GM12878 (cell line): ENCODE measurements at regions not wholly inside any gene's neighbourhood (a gene's known extent, or its start where the extent isn't known, plus 50 kb on each side); places are given as distances from the start of the nearest gene placed in this dataset.

ENCODE experiments used
- ATAC-seq: fragments of 200-7000 bp; cut with Tn5 transposase; 3 replicates; pipeline ENCODE4 v1.9.1; 2020; ENCODE audit warnings: mild to moderate bottlenecking, moderate library complexity
- BruUV-seq: library from RNA; stranded (reverse); fragments of 400-500 nt; replicated peaks from 2 replicates; lab custom pipeline; 2021; lab: Mats Ljungman, UMichigan
- CTCF ChIA-PET: fragments of 300-600 bp; sonication (Branson Sonifier 250); formaldehyde crosslinking; extraction: SDS; loops from one replicate; lab custom pipeline; 2021; ENCODE audit warnings: inconsistent platforms; lab: Yijun Ruan, JAX
- POLR2A ChIA-PET: fragments of 350-600 bp; formaldehyde crosslinking; extraction: SDS; loops from one replicate; lab custom pipeline; 2021; ENCODE audit warnings: inconsistent platforms; lab: Charles Lee
- RAD21 ChIA-PET: fragments of 300-600 bp; sonication (Branson Sonifier 250); formaldehyde crosslinking; loops from one replicate; lab custom pipeline; 2023; ENCODE audit warnings: antibody characterized with exemption; ENCODE audit not compliant: unreplicated experiment; lab: Charles Lee
- SMC1A ChIA-PET: fragments of 300-600 bp; sonication (Branson Sonifier 250); formaldehyde crosslinking; loops from one replicate; lab custom pipeline; 2023; ENCODE audit not compliant: unreplicated experiment, uncharacterized antibody; lab: Charles Lee
- DNase-seq: peaks from one replicate; pipeline ENCODE4 v3.0.0-alpha.2; 2011; ENCODE audit warnings: low read depth, low spot score
- FAIRE-seq: peaks from 3 replicates; lab custom pipeline; 2011; peaks lifted over from hg19 to GRCh38; lab: Jason Lieb, UNC
- H2AFZ ChIP-seq: 2 replicates; pipeline ENCODE4 v1.6.0; 2011; ENCODE audit warnings: low read depth, low read length, control low read depth; ENCODE audit not compliant: control insufficient read depth
- H3K27ac ChIP-seq: 2 replicates; pipeline ENCODE4 v1.5.1; 2011; ENCODE audit warnings: control low read depth; ENCODE audit not compliant: control insufficient read depth, insufficient read depth
- H3K27me3 ChIP-seq, 2 experiments: replicated peaks in 1 of 2; 2 replicates each; pipeline versions ENCODE4 v1.6.0 to v1.6.1; 2011; ENCODE audit warnings: low read length in 1 of 2; ENCODE audit not compliant: control insufficient read depth in 2 of 2, insufficient read depth in 2 of 2
- H3K36me3 ChIP-seq, 2 experiments: 2 replicates each; pipeline ENCODE4 v1.5.1; 2011; ENCODE audit warnings: low read length in 1 of 2; ENCODE audit not compliant: control insufficient read depth in 2 of 2, insufficient read depth in 2 of 2
- H3K4me1 ChIP-seq: 2 replicates; pipeline ENCODE4 v1.6.1; 2011; ENCODE audit warnings: mild to moderate bottlenecking, low read length, moderate library complexity, mixed read lengths; ENCODE audit not compliant: control insufficient read depth, insufficient read depth
- H3K4me2 ChIP-seq: 2 replicates; pipeline ENCODE4 v1.6.0; 2011; ENCODE audit warnings: control low read depth; ENCODE audit not compliant: control insufficient read depth, insufficient read depth
- H3K4me3 ChIP-seq: fragments of 200-600 bp; sonication (generic); 2 replicates; pipeline ENCODE4 v1.5.1; 2016
- H3K79me2 ChIP-seq: 2 replicates; pipeline ENCODE4 v1.6.0; 2011; ENCODE audit warnings: low read length; ENCODE audit not compliant: control insufficient read depth, insufficient read depth
- H3K9ac ChIP-seq: 2 replicates; pipeline ENCODE4 v1.8.0; 2011; ENCODE audit warnings: low read length, control low read depth, mixed read lengths; ENCODE audit not compliant: control insufficient read depth, insufficient read depth
- H3K9me3 ChIP-seq: replicated peaks from 3 replicates; pipeline ENCODE4 v1.5.1; 2011; ENCODE audit warnings: mild to moderate bottlenecking, low read length; ENCODE audit not compliant: control insufficient read depth, insufficient read depth
- H4K20me1 ChIP-seq: 2 replicates; pipeline ENCODE4 v1.6.0; 2011; ENCODE audit not compliant: control insufficient read depth, insufficient read depth
- ASH2L ChIP-seq: fragments of 300-600, 200-600 bp; sonication (generic); IDR thresholded peaks from 2 replicates; pipeline ENCODE4 v1.6.1; 2017; ENCODE audit warnings: low read depth, mild to moderate bottlenecking, borderline replicate concordance
- CREB1 ChIP-seq: IDR thresholded peaks from 2 replicates; pipeline ENCODE4 v1.6.1; 2012; ENCODE audit warnings: low read depth, mild to moderate bottlenecking, inconsistent platforms
- HDAC6 ChIP-seq: fragments of 200-600 bp; sonication (generic); IDR thresholded peaks from one replicate; pipeline ENCODE4 v1.8.0; 2017; ENCODE audit warnings: antibody characterized with exemption; ENCODE audit not compliant: unreplicated experiment
- JUNB ChIP-seq: IDR thresholded peaks from 2 replicates; pipeline ENCODE4 v1.6.1; 2016; ENCODE audit warnings: antibody characterized with exemption, mild to moderate bottlenecking
- KAT2A ChIP-seq: conservative IDR thresholded peaks from 2 replicates; pipeline ENCODE4 v1.6.1; 2011; ENCODE audit warnings: low read depth, low read length; ENCODE audit not compliant: control insufficient read depth
- NFYA ChIP-seq: IDR thresholded peaks from 2 replicates; pipeline ENCODE4 v1.6.1; 2011; ENCODE audit warnings: low read depth, mild to moderate bottlenecking, low read length, improper control_type of control experiment, borderline replicate concordance
- NFYB ChIP-seq: IDR thresholded peaks from 2 replicates; pipeline ENCODE4 v1.6.1; 2011; ENCODE audit warnings: low read depth, mild to moderate bottlenecking, low read length, improper control_type of control experiment, moderate library complexity; ENCODE audit not compliant: insufficient read depth
- NR2C1 ChIP-seq: fragments of 450-650 bp; IDR thresholded peaks from 2 replicates; pipeline ENCODE4 v1.6.1; 2017; ENCODE audit warnings: antibody characterized with exemption, mild to moderate bottlenecking, moderate library complexity
- POLR2AphosphoS2 ChIP-seq: IDR thresholded peaks from 2 replicates; pipeline ENCODE4 v1.6.1; 2011; ENCODE audit warnings: low read depth, mild to moderate bottlenecking, low read length, improper control_type of control experiment, moderate library complexity
- REST ChIP-seq: IDR thresholded peaks from 2 replicates; pipeline ENCODE4 v1.6.1; 2012; ENCODE audit warnings: mild to moderate bottlenecking, low read depth, low read length
- WRNIP1 ChIP-seq: IDR thresholded peaks from 2 replicates; pipeline ENCODE4 v1.6.1; 2011; ENCODE audit warnings: low read depth, low read length, improper control_type of control experiment, borderline replicate concordance
- YBX1 ChIP-seq: fragments of 450-650 bp; IDR thresholded peaks from 2 replicates; pipeline ENCODE4 v1.6.1; 2016; ENCODE audit warnings: antibody characterized with exemption
- WGBS: methylation state at CpG from one replicate; pipeline ENCODE4 v1.1.6; 2016; ENCODE audit warnings: low lambda C conversion rate; ENCODE audit not compliant: insufficient replicate concordance, insufficient coverage; ENCODE audit errors: missing lambda C conversion rate; 5-methylcytosine and 5-hydroxymethylcytosine counted together
- in situ Hi-C: fragments of 300-500 bp; cut with MboI; formaldehyde crosslinking; loops from 9 replicates; pipeline ENCODE4 v1.14.3; 2018; ENCODE audit warnings: mixed read lengths
- intact Hi-C: fragments of 100-400 bp; cut with micrococcal nuclease; formaldehyde crosslinking; loops from one replicate; pipeline ENCODE4 v1.14.2; 2022; ENCODE audit not compliant: unreplicated experiment
- TF ChIP-seq, protein P1 (sequence below): fragments of 450-650 bp; conservative IDR thresholded peaks from 2 replicates; pipeline ENCODE4 v1.6.1; 2017; ENCODE audit warnings: mild to moderate bottlenecking, moderate library complexity
- TF ChIP-seq, protein P2 (sequence below): fragments of 450-650 bp; formaldehyde crosslinking; IDR thresholded peaks from 2 replicates; pipeline ENCODE4 v1.4.0; 2022; ENCODE audit warnings: mild to moderate bottlenecking, moderate library complexity
- TF ChIP-seq, protein P3 (sequence below): fragments of 150-350 bp; IDR thresholded peaks from 2 replicates; pipeline ENCODE4 v1.6.1; 2014; ENCODE audit warnings: mild to moderate bottlenecking, low read depth, low read length

- in situ Hi-C loops: no loop called here
- Histone ChIP-seq H2AFZ (no peak overlapping the region), H3K36me3 (no peaks in the 10 kb centered on the region; a peak in 1 of 4 replicates), H4K20me1 (no peaks in the 10 kb centered on the region), H3K4me1 (no peaks in the 10 kb centered on the region; the same call in 1 of the 2 replicates), H3K4me3 (no peak overlapping the region), H3K9ac (no peak overlapping the region), H3K79me2 (no peaks in the 10 kb centered on the region), H3K27ac (no peak overlapping the region), H3K27me3 (no peaks in the 10 kb centered on the region), H3K9me3 (no peaks in the 10 kb centered on the region), H3K4me2 (no peak overlapping the region)
- TF ChIP-seq REST: no peak
- TF ChIP-seq POLR2AphosphoS2: no peak
- TF ChIP-seq, protein P1, sequence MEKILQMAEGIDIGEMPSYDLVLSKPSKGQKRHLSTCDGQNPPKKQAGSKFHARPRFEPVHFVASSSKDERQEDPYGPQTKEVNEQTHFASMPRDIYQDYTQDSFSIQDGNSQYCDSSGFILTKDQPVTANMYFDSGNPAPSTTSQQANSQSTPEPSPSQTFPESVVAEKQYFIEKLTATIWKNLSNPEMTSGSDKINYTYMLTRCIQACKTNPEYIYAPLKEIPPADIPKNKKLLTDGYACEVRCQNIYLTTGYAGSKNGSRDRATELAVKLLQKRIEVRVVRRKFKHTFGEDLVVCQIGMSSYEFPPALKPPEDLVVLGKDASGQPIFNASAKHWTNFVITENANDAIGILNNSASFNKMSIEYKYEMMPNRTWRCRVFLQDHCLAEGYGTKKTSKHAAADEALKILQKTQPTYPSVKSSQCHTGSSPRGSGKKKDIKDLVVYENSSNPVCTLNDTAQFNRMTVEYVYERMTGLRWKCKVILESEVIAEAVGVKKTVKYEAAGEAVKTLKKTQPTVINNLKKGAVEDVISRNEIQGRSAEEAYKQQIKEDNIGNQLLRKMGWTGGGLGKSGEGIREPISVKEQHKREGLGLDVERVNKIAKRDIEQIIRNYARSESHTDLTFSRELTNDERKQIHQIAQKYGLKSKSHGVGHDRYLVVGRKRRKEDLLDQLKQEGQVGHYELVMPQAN: no peak
- no peak for TF ChIP-seq NFYA
- TF ChIP-seq, protein P2, sequence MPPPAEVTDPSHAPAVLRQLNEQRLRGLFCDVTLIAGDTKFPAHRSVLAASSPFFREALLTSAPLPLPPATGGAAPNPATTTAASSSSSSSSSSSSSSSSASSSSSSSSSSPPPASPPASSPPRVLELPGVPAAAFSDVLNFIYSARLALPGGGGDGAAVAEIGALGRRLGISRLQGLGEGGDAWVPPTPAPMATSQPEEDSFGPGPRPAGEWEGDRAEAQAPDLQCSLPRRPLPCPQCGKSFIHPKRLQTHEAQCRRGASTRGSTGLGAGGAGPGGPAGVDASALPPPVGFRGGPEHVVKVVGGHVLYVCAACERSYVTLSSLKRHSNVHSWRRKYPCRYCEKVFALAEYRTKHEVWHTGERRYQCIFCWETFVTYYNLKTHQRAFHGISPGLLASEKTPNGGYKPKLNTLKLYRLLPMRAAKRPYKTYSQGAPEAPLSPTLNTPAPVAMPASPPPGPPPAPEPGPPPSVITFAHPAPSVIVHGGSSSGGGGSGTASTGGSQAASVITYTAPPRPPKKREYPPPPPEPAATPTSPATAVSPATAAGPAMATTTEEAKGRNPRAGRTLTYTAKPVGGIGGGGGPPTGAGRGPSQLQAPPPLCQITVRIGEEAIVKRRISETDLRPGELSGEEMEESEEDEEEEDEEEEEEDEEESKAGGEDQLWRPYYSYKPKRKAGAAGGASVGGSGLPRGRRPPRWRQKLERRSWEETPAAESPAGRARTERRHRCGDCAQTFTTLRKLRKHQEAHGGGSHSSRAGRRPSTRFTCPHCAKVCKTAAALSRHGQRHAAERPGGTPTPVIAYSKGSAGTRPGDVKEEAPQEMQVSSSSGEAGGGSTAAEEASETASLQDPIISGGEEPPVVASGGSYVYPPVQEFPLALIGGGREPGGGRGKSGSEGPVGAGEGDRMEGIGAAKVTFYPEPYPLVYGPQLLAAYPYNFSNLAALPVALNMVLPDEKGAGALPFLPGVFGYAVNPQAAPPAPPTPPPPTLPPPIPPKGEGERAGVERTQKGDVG: no peak
- TF ChIP-seq, protein P3, sequence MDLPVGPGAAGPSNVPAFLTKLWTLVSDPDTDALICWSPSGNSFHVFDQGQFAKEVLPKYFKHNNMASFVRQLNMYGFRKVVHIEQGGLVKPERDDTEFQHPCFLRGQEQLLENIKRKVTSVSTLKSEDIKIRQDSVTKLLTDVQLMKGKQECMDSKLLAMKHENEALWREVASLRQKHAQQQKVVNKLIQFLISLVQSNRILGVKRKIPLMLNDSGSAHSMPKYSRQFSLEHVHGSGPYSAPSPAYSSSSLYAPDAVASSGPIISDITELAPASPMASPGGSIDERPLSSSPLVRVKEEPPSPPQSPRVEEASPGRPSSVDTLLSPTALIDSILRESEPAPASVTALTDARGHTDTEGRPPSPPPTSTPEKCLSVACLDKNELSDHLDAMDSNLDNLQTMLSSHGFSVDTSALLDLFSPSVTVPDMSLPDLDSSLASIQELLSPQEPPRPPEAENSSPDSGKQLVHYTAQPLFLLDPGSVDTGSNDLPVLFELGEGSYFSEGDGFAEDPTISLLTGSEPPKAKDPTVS: no peak
- TF ChIP-seq NR2C1: no peak
- TF ChIP-seq KAT2A: no peak
- TF ChIP-seq YBX1: no peak
- no peak for TF ChIP-seq NFYB
- no peak for TF ChIP-seq ASH2L
- no peak for TF ChIP-seq CREB1
- no peak for TF ChIP-seq JUNB
- no peak for TF ChIP-seq WRNIP1
- no peak for TF ChIP-seq HDAC6
- intact Hi-C loops: no loop called here
- RAD21 ChIA-PET: no interaction called here
- 100% methylated on average over 2 of the region's 2 CpGs for WGBS
- SMC1A ChIA-PET: interaction anchor here (0.7 kb wide), 1 partner anchor 1229 kb away, joined by 4 read pairs; no protein-coding TSS in a partner anchor
- ATAC-seq (no peak), DNase-seq (no peak), FAIRE-seq (no peak)
- POLR2A ChIA-PET: interaction anchor here (0.5 kb wide), 1 partner anchor 36 kb away, joined by 3 read pairs; no protein-coding TSS in a partner anchor
- CTCF ChIA-PET: interaction anchor here (1.0 kb wide), 1 partner anchor 239 kb away, joined by 3 read pairs; no protein-coding TSS in a partner anchor
- no TSS peak for BruUV-seq
Observed at GRCh38 chr14:100409651-100410050, 86.5 kb downstream of the SLC25A47 start.
